Medulla oblongata (tissue), 1 donor: ENCODE measurements at regions not wholly inside any gene's neighbourhood (a gene's known extent, or its start where the extent isn't known, plus 50 kb on each side); places are given as distances from the start of the nearest gene placed in this dataset.

ENCODE experiments used
- DNase-seq: peaks from one replicate; pipeline ENCODE4 v3.0.0-alpha.2; 2015; ENCODE audit errors: extremely low spot score

DNA sequence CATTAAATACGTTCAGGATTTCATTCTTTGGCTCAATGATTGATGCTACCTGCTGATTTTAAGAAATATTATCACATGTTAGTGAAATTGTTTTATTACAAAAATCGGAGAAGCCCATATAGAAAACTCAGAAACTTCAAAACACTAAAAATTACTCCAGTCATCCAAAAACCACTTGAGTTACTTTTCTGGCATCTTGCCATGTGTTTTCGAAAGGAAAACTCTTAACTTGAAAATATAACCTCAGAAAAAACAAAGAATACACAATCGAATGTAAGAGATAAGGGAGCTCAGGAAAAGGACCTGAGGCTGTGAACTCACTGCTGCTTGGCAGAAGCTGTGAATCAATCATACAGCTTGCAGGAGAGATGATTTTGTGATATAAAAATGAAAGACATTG is 151.3 kb upstream of the SLITRK3 start:
- DNase-seq: no peak

DNA sequence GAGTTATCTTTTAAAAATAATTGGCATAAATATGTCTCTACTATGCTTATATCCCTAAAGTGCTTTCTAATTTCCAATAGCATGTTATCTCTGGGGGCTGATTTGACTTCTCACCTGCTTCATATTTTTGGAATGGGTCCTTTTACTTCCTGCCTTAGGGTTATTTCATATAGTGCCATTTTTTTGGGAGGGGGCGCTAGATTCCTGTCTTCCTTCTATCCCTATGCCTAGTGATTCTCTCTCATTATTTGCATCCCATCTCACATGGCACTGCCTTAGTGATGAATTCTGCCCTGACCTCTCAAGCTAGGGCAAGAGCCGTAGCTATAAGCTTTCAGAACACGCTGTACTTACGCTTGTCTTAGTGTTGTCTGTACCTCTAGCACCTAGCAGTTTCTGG is 150.3 kb upstream of the SLITRK3 start:
- DNase-seq: no peak

DNA sequence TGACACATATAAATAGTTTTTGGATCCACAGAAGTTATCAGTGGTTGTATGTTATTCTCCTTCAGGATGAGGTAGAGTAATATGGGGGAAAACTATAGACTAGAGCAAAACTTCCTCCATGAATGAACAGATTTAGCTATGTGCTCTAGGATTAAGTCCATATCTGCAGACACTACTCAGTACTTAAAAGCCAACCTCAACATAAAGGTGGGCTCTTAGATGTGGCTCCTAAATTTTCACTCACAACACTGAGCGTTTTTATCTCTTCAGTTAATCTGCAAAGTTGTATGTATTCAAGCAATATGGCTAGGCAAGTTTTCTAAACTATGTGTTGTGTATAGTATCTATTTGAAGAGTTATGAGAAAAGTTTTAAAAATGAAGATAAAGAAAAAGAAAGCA is 147.0 kb upstream of the SLITRK3 start:
- no peak for DNase-seq

DNA sequence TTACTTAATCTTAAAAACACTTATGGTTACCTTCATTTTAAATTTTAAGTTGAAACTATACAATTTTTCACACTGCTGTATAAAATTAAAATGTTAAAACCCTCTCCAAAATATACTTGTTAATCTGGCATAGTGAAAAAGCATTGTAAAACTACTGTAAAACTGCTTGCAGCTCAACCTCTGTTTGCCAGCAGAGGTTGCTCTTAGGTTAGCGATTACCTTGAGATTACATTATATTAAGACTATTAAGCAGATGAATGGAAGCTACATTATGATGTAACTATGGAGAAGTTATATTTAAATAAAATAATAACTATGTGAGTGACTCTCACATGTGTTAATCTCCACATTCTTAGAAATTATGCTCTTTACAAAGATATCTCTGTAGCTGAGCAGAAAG is 143.6 kb upstream of the SLITRK3 start:
- DNase-seq: no peak

DNA sequence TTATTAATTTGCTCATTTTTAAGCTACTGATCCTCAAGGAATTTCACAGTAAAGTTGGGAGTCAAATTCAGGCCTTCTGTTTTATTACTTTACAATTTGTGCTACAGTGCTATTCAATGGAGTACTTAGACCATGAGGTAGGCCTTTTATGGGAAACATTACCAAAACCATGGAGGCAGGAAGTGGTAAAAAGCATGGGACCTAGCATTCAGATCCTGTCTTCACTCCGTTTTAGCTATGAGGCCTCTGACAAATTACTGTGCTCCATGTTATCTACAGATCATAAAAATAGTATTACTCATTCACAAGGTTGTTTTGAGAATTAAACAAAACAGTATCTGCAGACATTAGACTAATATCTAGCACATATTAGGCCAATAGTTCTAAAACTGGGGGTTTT is 140.6 kb upstream of the SLITRK3 start:
- DNase-seq: no peak
